ENCODE measurements at regions not wholly inside any gene's neighbourhood (a gene's known extent, or its start where the extent isn't known, plus 50 kb on each side); places are given as distances from the start of the nearest gene placed in this dataset.

DNA sequence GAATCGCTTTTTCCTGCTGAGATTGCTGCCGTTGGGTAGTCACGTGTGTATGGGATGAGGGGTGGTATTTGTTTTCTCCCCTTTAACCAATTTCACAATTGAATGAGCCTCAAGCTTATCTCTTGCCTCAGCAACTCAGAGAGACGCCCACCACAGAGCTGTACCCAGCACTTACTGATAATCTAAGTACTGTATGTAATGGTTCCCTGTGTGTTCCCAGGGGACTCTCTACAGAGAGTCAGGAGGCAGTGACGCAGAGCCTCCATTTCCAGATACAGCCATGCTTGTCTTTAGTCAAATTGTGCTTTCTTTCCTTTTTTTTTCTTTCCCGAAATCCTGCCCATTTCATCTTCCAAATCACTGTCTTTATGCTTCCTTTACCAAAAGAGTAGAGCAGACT lies 1102.1 kb upstream of the KLHL29 start:
- DNase-seq: no peak

DNA sequence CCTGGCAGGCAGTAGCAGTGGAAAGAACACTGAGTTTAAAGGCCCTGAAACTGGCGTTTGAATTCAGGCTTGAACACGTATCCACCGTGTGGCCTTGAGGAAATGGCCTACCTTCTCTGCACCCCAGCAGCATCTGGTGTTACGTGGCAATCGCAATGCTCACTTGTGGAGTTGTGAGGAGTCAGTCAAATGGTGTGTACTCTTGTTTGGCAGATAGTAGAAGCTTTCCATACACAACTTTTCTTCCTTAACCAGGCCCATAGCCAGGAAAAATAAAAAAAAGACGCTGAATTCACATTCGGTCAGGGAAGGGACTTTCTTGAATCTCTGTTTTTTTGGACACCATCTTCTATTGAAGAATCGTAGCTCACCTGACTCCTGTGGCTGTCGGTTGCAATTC lies 1101.5 kb upstream of the KLHL29 start:
- no peak for DNase-seq

DNA sequence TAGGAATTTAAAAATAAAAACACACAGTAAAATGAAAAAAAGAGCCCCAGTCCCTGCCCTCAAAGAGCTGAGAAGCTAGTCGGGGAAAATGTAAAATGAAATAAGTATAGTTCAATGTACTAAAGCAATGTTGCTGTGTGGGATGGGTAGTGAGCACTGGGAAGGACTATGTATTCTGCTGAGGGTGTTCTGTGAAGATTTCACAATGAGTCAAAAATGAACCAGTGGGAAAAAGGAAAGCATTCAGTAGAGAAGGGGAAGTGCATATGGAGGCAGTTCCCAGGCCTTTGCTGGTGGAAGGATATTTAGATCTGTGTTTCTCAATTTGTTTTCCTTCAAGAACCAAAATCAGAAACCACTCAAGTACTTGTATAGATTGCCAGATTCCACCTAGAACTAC lies 1094.7 kb upstream of the KLHL29 start:
- DNase-seq: peak; percentile 48

DNA sequence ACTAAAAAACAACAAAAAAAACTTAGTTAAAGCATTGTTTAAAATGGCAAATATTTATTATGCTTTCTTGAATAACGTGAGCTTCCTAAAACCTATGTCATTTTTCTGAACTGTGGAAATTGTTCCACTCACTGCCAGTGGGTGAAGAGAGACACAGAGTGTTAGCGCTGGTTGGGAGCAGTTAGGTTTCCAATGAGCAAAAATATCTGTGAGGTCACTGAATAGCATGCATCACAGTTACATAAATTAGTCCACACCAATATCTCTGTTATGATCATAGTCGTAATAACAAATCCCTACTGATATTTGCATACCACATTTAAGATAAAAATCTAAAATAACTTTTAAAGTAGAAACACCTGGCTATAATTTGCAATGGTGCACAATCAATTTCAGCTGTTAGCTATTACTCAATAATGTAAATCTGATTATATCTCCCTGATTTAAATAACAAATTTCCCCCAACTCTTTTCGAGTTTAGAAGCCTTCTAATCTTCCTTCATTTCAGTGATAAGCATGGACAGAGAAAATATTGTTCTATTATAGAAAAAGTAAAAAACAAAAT lies 1094.0 kb upstream of the KLHL29 start:
- no peak for DNase-seq

DNA sequence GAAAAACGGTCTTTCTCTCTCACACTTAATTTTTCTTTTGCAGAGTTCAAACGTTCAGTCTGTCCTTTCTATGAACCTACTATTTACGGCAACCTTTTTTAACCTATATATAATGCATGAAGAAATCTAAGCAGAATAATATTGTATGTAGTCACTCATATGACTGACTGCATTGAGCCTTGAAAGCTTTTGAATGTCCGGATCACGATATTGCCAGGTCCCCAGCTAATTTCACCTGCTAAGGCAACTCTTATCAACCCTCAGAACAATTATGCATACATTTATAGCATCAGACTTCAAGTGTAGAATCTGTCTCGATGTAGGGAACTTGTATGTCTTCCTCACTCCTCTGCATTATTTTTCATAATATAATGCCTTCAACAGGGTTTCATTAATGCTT lies 1083.8 kb upstream of the KLHL29 start:
- DNase-seq: no peak

DNA sequence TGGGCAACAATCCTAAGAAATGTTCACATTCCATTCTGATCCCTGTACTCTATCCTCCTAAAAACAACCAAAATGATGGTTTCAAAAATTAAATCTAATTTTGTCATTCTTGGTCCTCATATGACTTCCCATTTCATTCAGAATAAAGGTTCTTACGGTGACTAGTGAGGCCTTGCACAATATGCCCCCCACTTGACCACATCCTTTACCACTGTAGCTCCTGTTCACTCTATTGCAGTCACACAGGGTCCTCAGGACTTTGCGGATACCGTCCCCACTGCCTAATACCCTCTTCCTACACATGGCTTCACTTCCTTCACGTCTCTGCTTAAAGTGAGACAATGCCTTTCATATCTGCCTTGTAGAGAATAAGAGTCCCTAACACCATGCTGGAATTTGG lies 1058.7 kb upstream of the KLHL29 start:
- peak; percentile 87 for DNase-seq

DNA sequence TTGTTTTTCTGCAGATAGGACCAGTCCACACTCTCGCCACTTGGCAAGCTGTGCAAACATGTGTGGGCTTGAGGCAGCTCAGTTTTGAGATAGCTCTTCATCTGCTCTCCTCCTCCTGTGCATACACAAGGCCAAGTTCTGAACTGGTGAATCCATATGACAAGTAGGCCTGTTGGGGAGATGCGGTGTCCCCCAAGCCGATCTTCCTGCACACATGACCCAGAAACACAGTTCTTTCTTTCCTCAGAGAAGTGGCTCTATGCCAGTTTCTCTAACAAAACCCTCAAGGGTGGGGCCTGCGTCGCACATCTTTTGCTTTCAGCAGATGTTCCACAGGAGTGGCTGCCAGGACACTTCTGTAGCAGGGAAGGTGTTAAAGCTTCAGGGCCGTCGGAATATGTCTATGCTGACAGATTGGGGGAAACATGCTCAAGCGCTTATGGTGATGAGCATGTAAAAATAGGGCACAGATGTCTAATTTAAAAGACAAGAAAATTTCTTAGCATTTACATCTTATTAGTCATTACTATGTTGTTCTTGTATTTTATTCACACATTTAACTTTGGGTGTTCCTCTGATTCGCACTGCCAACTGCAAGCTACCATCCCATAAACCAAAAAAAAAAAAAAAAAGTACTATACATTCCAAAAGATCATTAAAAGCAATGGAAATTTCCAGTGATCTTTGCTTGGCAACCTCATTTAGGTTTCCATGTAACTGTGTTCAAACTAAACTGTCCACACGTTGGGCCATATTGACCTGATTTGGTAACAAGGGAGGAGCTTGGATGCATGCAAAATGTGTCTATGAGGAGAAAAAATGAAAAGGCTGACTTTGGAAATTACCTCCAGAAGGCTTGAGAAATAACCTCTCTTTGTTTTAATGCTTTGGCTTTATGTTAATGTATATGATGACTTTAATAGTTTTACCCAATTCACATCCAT lies 1055.5 kb upstream of the KLHL29 start:
- no peak for DNase-seq

DNA sequence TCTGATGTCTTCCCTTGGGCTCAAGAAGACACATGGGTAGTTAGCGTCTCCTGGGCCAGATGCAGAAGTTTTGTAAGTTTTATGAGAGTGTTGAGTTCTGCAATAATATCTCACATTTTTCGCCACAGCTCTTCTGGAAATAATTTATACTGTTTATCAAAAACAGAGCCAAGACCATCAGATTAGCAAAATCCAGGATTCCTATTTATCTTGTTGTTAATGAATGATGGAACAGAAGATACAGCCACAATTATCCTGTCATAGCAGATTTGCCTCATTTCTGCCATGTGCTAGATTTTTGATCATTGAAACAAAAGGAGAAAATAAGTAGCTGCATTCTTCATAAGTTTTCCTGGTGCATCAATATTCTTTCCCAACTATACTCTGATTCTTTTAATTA lies 1048.6 kb upstream of the KLHL29 start:
- no peak for DNase-seq

DNA sequence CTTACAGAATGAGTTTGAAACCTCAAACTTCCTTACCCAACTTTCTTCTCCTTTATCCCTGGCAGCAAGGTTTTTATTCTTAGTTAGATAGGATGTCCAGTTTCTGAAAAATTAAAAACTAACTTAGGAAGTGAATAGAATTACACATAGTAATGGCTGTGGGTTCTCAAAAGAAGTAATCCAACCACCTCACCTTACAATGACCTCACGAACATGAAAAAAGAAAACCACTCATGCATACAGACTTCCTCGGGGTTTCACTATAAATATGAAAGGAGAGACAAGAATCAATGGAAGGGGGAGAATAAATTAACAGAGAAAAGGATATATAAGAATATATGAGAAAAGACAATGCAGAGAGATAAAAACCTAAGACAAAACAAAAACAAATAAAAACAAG lies 1044.3 kb upstream of the KLHL29 start:
- no peak for DNase-seq

DNA sequence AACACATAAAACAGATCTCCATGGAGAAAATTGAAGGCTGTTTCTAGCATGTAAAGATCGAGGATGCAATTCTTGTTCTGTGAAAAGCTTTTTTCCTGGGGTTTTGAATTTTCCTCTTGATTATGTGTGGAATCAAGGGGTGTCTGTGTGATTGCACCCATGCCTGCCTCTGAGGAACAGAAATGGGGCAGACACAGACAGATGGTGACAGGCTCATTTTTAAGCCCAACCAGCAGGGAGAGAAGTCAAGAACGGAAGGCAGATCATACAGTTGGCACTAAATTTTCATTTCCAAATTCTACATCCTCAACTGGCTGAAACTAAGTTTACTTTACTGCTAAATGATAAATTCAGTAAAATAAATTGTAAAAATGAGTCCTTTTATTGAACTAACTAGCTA lies 1037.7 kb upstream of the KLHL29 start:
- no peak for DNase-seq

DNA sequence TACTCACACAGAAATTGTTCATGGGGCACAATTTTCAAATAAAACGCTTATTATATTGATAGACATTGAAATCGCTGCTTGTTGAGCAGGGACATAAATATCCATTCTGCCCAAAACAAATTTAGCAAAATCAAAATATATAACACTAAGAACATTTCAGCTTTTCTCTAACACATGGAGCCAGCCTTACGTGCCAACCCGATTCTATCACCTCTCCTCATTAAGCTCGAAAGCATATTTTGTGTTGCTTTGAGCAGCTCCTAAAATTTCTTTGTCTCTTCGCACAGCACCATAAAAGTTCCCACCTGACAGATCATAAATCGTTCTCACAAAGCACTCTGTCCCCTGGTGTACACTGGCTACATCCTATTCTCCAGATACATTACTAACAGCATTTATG lies 1034.4 kb upstream of the KLHL29 start:
- no peak for DNase-seq

DNA sequence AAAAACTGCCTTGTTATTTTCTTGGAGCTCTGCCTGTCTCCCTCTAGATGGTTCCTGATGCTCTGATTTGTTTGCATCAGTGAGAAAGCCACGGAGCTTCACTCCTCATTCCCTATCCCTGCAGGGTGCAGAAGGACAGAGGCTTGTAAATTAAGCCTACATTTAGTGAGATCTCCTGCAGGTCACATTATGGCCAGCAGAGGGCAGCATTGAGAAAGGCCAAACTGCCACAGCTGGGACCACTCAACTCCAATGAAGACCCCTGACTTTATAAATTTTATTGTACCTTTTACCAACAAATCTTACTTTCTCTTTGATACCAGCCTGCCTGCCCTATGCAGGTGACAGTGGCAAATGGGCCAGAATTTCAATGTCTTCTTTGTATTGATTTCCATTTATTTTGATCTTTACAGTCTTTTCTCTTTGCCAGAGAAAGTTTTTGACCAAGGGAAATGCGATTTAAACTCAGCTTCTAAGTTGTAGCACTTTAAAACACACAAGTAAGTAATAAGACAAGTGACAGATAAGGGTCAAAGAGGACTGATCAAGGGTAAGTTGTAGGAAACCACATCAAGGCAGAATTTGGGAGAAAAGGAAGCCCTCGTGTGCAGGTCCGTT lies 1029.1 kb upstream of the KLHL29 start:
- DNase-seq: peak; percentile 1

DNA sequence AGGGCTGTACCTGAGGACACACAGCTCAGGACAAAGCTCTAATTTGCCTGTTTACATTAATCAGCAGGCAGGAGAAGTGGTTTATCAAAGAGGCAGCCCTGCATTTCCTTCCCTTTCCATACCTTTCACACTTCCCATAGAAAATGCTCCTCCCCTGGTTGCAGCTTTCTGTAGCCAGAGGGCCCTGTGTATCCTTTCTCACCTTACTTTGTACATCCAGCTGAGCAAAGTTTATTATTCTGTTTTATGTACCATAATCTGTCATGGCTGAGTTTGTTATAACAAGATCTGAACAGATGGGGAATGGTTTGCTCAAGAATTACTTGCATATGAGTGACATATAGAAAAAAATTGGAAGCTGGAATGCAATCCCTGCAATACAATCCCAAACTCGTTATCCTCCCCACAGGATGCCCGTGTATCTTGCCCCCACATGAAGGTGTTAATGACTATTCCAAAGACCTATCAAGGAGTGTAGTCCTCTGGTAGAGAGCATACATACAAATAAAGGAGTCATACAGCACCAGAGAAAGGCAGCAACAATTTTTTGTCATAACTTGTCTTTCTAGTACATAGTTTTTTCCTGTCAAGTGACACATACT lies 1025.8 kb upstream of the KLHL29 start:
- no peak for DNase-seq

DNA sequence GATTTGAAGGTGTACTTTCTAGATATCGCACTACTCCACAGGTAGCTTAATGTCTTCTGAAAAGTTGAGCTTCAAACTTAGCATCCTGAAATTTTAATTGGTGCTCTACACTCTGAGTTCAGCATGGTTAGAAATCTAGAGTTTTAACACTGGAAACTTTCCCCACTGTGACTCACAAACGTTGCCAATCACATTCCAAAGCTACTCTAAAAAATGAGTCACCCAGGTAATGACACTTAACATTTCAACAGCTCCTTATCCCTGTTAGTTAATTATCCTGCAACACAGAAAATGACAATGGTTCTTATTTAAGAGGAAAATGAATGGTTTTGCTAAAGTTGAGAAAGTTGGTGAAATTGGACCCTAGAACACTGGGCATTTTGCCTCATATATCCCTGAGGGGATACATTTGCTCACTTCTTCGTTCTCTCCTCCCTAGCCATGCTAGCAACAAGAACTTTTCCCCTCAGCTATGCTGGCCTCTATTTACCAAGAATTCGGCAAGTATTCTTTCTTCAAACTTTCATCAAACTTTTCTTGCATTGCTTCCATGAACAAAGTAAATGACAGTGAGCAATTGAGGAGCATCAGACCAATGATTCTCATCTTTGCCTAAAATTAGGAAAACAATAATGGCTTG lies 1024.1 kb upstream of the KLHL29 start:
- no peak for DNase-seq

DNA sequence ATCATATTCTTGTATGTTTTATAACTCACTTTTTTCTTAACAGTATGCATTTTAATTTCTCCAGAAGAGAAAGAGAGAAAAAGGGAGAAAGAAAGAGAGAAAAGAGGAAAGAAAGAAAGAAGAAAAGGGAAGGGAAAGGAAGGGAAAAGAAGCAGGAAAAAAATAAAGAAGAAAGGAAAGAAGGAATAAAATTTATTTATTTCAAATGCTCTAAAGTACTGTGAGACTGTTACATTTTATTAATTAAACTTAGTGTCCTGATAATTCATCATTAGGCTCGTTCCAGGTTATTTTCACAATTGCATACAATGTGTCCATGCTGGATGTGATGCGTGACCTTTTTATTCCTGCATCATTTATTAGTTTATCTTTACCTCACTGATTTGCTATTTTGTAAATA lies 1023.4 kb upstream of the KLHL29 start:
- no peak for DNase-seq

DNA sequence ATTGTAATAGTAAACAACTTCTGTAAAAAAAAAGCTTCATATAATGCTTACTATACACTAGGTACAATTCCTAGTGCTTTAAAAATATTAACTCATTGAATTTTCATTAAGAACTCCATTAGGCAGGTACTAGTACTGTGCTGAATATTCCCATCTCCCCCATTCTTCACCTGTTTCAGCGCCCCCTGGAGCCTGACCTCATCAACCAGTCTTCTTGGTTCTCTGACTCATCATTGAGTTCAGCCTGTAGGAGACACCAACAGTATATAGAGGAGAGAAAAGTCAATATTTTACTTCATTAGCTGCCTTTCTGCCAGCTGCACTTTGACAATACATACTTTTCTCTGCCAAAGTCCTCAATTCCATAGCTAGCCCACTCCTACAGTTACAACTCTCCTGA lies 1009.9 kb upstream of the KLHL29 start:
- no peak for DNase-seq

DNA sequence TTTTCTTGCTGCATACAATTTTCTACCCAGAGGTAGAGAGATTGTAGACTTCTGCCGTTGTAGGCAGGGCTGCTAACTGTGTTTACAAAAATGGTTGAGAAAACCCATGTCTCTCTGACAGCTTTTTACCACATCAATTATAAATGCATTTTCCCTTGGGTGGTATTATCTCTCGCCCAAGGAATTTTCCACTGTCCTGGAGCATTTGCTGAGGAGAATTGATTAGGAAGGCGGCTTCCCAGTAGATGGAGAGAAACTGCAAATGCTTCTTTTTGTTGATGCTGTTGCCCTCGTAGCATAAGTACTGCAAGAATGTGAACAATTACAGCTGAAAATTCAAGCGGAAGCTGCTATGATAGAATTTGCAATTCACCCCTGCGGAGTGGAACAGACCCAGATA lies 1007.7 kb upstream of the KLHL29 start:
- DNase-seq: no peak

DNA sequence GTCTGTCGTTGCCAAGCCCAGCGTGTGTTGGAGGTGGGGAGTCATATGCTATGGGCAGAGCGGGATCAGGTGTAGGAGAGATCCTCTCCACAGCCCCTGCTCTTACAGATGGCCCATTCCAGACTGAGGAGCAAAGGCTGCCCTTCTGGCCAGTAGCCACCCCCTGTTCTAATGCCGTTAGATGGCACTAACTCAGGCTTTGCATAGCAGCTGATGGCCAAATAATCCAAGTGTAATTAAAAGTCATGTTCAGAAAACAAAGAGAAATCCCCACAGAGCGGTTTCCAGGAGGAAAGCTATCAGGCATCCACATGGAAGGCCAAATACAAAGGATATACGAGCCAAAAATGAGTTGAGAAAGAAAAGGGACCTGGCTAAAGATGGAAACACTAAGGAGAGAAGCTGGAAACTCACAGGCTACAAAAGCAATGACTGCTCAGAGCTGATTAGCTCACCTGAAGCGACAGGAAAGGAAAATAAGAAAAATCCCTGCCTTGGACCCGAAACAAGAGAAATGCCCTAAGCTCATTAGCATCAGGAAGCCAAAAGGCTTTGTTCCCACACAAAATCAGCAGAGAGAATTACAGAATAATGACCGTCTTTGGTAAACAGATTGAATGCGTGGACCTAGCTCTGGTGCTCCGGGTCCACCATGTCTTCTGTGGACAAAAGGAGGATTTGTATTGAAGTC lies 1002.4 kb upstream of the KLHL29 start:
- no peak for DNase-seq

DNA sequence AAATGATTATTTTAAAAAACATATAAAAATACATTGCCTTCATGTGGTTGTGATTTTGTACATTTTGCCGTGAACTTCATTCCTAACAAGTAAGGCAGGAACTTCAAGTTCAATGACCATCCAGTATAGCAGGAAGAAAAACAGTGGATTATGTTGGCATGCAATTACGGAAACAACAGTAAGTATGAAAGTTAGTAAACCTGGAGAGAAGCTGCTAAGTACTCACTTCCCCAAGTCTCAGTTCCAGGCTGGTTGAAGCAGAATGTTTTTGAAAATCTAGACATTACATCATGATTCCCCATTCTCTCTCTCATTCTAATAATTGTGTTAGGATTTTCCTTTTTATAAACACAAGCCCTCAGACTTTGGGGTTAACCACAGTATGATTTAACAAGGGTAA lies 987.1 kb upstream of the KLHL29 start:
- DNase-seq: peak; percentile 34

DNA sequence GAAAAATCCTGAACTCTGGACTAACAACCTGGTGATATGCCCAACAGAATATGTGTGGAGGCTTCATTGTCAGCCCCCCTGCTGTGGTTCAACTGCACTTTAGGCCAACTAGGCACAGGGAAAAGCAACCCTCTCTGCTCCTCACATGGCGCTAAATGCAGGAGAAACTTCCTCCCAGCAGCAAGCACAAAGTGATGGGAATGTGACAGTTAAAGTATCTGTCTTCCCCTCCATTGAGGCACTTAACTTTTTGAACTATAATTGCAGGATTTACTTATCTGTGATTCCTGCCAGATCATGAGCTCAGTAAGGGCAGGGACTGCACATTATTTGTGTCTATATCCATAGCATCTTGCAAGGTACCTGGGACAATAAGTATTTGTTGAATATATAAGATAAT lies 981.2 kb upstream of the KLHL29 start:
- DNase-seq: no peak

DNA sequence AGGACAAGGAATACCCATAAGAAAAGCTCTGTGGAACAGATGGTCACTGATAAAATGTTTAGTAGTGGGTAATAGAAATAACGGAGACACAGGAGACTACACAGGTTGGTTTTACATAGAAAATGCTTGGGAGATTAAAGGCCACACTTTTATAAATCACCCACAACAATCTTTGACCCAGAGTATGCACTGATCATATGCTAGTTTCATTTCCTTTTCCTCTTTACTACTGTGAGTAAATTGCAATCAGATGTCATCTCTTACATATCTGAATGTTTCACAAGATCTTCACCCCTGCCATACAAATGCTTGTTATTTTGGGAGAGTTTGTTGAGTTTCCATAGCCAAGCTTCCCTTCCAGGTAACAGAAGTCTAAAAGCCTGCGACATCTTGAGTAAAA lies 978.4 kb upstream of the KLHL29 start:
- DNase-seq: peak; percentile 73

DNA sequence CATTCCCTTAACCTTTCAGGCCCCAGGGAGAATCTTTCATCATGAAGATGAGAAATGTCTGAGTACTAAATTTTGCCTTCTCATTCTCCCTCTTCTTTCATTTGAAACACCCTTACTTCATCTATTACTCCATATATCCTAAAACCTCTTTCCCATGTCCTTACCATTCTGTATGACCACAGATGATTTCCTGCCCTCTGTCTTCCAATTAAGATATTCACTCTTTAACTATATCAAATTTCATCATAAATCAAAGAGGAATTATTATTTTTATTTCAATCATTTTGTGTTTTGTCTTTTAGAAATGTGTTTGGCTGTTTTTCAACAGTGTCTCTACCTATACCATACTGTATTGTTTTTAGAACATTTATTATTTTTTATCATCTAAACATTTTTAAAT lies 964.9 kb upstream of the KLHL29 start:
- DNase-seq: no peak

DNA sequence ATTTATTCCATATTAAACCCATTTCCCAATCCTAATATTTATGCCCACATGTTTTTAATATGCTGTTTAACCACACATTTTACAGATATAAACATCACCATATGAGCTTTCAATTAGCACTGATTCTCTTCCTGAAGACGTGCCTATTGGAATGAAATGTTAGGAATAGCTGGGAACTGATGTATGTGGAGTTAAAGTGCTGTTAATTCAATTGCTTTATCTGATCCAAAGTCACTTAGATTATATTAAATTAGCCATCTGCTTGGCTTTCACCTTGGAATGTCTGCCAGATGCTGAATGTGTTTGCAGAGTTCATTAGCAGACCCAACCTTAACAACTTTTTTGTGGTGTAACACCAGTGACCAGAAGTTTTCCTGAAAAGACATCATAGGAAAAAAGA lies 942.9 kb upstream of the KLHL29 start:
- DNase-seq: no peak
